GM12878 (cell line): ENCODE measurements at regions not wholly inside any gene's neighbourhood (a gene's known extent, or its start where the extent isn't known, plus 50 kb on each side); places are given as distances from the start of the nearest gene placed in this dataset.

ENCODE experiments used
- ATAC-seq: fragments of 200-7000 bp; cut with Tn5 transposase; 3 replicates; pipeline ENCODE4 v1.9.1; 2020; ENCODE audit warnings: mild to moderate bottlenecking, moderate library complexity
- BruUV-seq: library from RNA; stranded (reverse); fragments of 400-500 nt; replicated peaks from 2 replicates; lab custom pipeline; 2021; lab: Mats Ljungman, UMichigan
- CTCF ChIA-PET: fragments of 300-600 bp; sonication (Branson Sonifier 250); formaldehyde crosslinking; extraction: SDS; loops from one replicate; lab custom pipeline; 2021; ENCODE audit warnings: inconsistent platforms; lab: Yijun Ruan, JAX
- POLR2A ChIA-PET: fragments of 350-600 bp; formaldehyde crosslinking; extraction: SDS; loops from one replicate; lab custom pipeline; 2021; ENCODE audit warnings: inconsistent platforms; lab: Charles Lee
- RAD21 ChIA-PET: fragments of 300-600 bp; sonication (Branson Sonifier 250); formaldehyde crosslinking; loops from one replicate; lab custom pipeline; 2023; ENCODE audit warnings: antibody characterized with exemption; ENCODE audit not compliant: unreplicated experiment; lab: Charles Lee
- SMC1A ChIA-PET: fragments of 300-600 bp; sonication (Branson Sonifier 250); formaldehyde crosslinking; loops from one replicate; lab custom pipeline; 2023; ENCODE audit not compliant: unreplicated experiment, uncharacterized antibody; lab: Charles Lee
- DNase-seq: peaks from one replicate; pipeline ENCODE4 v3.0.0-alpha.2; 2011; ENCODE audit warnings: low read depth, low spot score
- FAIRE-seq: peaks from 3 replicates; lab custom pipeline; 2011; peaks lifted over from hg19 to GRCh38; lab: Jason Lieb, UNC
- H2AFZ ChIP-seq: 2 replicates; pipeline ENCODE4 v1.6.0; 2011; ENCODE audit warnings: low read depth, low read length, control low read depth; ENCODE audit not compliant: control insufficient read depth
- H3K27ac ChIP-seq: 2 replicates; pipeline ENCODE4 v1.5.1; 2011; ENCODE audit warnings: control low read depth; ENCODE audit not compliant: control insufficient read depth, insufficient read depth
- H3K27me3 ChIP-seq, 2 experiments: replicated peaks in 1 of 2; 2 replicates each; pipeline versions ENCODE4 v1.6.0 to v1.6.1; 2011; ENCODE audit warnings: low read length in 1 of 2; ENCODE audit not compliant: control insufficient read depth in 2 of 2, insufficient read depth in 2 of 2
- H3K36me3 ChIP-seq, 2 experiments: 2 replicates each; pipeline ENCODE4 v1.5.1; 2011; ENCODE audit warnings: low read length in 1 of 2; ENCODE audit not compliant: control insufficient read depth in 2 of 2, insufficient read depth in 2 of 2
- H3K4me1 ChIP-seq: 2 replicates; pipeline ENCODE4 v1.6.1; 2011; ENCODE audit warnings: mild to moderate bottlenecking, low read length, moderate library complexity, mixed read lengths; ENCODE audit not compliant: control insufficient read depth, insufficient read depth
- H3K4me2 ChIP-seq: 2 replicates; pipeline ENCODE4 v1.6.0; 2011; ENCODE audit warnings: control low read depth; ENCODE audit not compliant: control insufficient read depth, insufficient read depth
- H3K4me3 ChIP-seq: fragments of 200-600 bp; sonication (generic); 2 replicates; pipeline ENCODE4 v1.5.1; 2016
- H3K79me2 ChIP-seq: 2 replicates; pipeline ENCODE4 v1.6.0; 2011; ENCODE audit warnings: low read length; ENCODE audit not compliant: control insufficient read depth, insufficient read depth
- H3K9ac ChIP-seq: 2 replicates; pipeline ENCODE4 v1.8.0; 2011; ENCODE audit warnings: low read length, control low read depth, mixed read lengths; ENCODE audit not compliant: control insufficient read depth, insufficient read depth
- H3K9me3 ChIP-seq: replicated peaks from 3 replicates; pipeline ENCODE4 v1.5.1; 2011; ENCODE audit warnings: mild to moderate bottlenecking, low read length; ENCODE audit not compliant: control insufficient read depth, insufficient read depth
- H4K20me1 ChIP-seq: 2 replicates; pipeline ENCODE4 v1.6.0; 2011; ENCODE audit not compliant: control insufficient read depth, insufficient read depth
- CBX3 ChIP-seq: fragments of 200-600 bp; sonication (generic); IDR thresholded peaks from 2 replicates; pipeline ENCODE4 v1.6.1; 2016; ENCODE audit warnings: low read depth, borderline replicate concordance
- SIN3A ChIP-seq: IDR thresholded peaks from 2 replicates; pipeline ENCODE4 v1.6.1; 2012; ENCODE audit warnings: low read depth, low read length, improper control_type of control experiment
- TCF12 ChIP-seq: IDR thresholded peaks from 2 replicates; pipeline ENCODE4 v1.6.1; 2011; ENCODE audit warnings: low read depth, mild to moderate bottlenecking, low read length
- ZZZ3 ChIP-seq: IDR thresholded peaks from 2 replicates; pipeline ENCODE4 v1.6.1; 2011; ENCODE audit warnings: low read depth; ENCODE audit not compliant: control insufficient read depth, insufficient read length
- WGBS: methylation state at CpG from one replicate; pipeline ENCODE4 v1.1.6; 2016; ENCODE audit warnings: low lambda C conversion rate; ENCODE audit not compliant: insufficient replicate concordance, insufficient coverage; ENCODE audit errors: missing lambda C conversion rate; 5-methylcytosine and 5-hydroxymethylcytosine counted together
- in situ Hi-C: fragments of 300-500 bp; cut with MboI; formaldehyde crosslinking; loops from 9 replicates; pipeline ENCODE4 v1.14.3; 2018; ENCODE audit warnings: mixed read lengths
- intact Hi-C: fragments of 100-400 bp; cut with micrococcal nuclease; formaldehyde crosslinking; loops from one replicate; pipeline ENCODE4 v1.14.2; 2022; ENCODE audit not compliant: unreplicated experiment
- TF ChIP-seq, protein P1 (sequence below): fragments of 450-650 bp; IDR thresholded peaks from 2 replicates; pipeline ENCODE4 v1.6.1; 2017; ENCODE audit warnings: mild to moderate bottlenecking, moderate library complexity
- TF ChIP-seq, protein P2 (sequence below): fragments of 450-650 bp; IDR thresholded peaks from 2 replicates; pipeline ENCODE4 v1.6.1; 2017; ENCODE audit warnings: mild to moderate bottlenecking, moderate library complexity

DNA sequence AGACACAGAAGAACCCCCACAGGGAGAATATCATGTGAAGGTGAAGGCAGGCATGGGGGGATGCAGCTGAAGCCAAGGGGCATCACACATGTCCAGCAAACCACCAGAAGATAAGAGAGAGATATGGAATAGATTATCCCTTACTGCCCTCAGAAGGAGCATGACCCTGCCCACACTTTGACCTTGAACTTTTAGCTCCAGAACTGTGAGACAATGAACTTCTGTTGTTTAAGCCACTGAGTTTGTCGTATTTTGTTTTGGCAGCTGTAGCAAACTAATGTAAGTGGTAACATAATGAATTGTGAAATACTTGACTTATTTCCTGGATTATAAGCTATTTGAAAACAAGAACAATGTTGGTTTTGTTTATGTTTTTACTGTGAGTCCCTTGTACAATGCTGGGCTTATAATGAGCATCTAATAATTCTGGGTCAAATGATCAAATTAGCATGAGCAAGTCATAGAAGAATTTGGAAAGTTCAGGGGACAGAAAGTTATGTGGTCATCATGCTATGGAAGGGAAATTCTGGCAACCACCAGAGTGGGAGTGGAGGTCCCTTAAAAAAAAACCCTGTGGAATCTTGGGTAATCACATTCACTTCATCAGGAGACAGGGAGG lies 541.0 kb upstream of the KLHL29 start:
- CTCF ChIA-PET, result interaction anchor here (1.6 kb wide), 1 partner anchor 10 kb away, joined by 4 read pairs; no protein-coding TSS in a partner anchor
- SMC1A ChIA-PET, result no interaction called here
- RAD21 ChIA-PET, result no interaction called here
- DNase-seq (no peak), FAIRE-seq (no peak), ATAC-seq (no peak)
- H3K4me3 ChIP-seq, result no peak overlapping the region
- no peaks in the 10 kb centered on the region for H4K20me1 ChIP-seq
- no peaks in the 10 kb centered on the region for H3K4me1 ChIP-seq
- TF ChIP-seq TCF12 (no peak), SIN3A (no peak), ZZZ3 (no peak), CBX3 (no peak)
- TF ChIP-seq, protein P1, sequence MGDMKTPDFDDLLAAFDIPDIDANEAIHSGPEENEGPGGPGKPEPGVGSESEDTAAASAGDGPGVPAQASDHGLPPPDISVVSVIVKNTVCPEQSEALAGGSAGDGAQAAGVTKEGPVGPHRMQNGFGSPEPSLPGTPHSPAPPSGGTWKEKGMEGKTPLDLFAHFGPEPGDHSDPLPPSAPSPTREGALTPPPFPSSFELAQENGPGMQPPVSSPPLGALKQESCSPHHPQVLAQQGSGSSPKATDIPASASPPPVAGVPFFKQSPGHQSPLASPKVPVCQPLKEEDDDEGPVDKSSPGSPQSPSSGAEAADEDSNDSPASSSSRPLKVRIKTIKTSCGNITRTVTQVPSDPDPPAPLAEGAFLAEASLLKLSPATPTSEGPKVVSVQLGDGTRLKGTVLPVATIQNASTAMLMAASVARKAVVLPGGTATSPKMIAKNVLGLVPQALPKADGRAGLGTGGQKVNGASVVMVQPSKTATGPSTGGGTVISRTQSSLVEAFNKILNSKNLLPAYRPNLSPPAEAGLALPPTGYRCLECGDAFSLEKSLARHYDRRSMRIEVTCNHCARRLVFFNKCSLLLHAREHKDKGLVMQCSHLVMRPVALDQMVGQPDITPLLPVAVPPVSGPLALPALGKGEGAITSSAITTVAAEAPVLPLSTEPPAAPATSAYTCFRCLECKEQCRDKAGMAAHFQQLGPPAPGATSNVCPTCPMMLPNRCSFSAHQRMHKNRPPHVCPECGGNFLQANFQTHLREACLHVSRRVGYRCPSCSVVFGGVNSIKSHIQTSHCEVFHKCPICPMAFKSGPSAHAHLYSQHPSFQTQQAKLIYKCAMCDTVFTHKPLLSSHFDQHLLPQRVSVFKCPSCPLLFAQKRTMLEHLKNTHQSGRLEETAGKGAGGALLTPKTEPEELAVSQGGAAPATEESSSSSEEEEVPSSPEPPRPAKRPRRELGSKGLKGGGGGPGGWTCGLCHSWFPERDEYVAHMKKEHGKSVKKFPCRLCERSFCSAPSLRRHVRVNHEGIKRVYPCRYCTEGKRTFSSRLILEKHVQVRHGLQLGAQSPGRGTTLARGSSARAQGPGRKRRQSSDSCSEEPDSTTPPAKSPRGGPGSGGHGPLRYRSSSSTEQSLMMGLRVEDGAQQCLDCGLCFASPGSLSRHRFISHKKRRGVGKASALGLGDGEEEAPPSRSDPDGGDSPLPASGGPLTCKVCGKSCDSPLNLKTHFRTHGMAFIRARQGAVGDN, result no peak
- TF ChIP-seq, protein P2, sequence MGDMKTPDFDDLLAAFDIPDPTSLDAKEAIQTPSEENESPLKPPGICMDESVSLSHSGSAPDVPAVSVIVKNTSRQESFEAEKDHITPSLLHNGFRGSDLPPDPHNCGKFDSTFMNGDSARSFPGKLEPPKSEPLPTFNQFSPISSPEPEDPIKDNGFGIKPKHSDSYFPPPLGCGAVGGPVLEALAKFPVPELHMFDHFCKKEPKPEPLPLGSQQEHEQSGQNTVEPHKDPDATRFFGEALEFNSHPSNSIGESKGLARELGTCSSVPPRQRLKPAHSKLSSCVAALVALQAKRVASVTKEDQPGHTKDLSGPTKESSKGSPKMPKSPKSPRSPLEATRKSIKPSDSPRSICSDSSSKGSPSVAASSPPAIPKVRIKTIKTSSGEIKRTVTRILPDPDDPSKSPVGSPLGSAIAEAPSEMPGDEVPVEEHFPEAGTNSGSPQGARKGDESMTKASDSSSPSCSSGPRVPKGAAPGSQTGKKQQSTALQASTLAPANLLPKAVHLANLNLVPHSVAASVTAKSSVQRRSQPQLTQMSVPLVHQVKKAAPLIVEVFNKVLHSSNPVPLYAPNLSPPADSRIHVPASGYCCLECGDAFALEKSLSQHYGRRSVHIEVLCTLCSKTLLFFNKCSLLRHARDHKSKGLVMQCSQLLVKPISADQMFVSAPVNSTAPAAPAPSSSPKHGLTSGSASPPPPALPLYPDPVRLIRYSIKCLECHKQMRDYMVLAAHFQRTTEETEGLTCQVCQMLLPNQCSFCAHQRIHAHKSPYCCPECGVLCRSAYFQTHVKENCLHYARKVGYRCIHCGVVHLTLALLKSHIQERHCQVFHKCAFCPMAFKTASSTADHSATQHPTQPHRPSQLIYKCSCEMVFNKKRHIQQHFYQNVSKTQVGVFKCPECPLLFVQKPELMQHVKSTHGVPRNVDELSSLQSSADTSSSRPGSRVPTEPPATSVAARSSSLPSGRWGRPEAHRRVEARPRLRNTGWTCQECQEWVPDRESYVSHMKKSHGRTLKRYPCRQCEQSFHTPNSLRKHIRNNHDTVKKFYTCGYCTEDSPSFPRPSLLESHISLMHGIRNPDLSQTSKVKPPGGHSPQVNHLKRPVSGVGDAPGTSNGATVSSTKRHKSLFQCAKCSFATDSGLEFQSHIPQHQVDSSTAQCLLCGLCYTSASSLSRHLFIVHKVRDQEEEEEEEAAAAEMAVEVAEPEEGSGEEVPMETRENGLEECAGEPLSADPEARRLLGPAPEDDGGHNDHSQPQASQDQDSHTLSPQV, result no peak
- 39% methylated on average over 1 of the region's 1 CpG for WGBS
- no peaks in the 10 kb centered on the region for H3K27me3 ChIP-seq
- H3K9me3 ChIP-seq, result no peaks in the 10 kb centered on the region
- H3K79me2 ChIP-seq, result no peaks in the 10 kb centered on the region
- no peak overlapping the region for H3K4me2 ChIP-seq
- no peak overlapping the region for H3K9ac ChIP-seq
- POLR2A ChIA-PET, result no interaction called here
- no peak overlapping the region for H2AFZ ChIP-seq
- BruUV-seq, result no TSS peak
- intact Hi-C loops (no loop called here), in situ Hi-C loops (no loop called here)
- no peak overlapping the region for H3K27ac ChIP-seq
- no peaks in the 10 kb centered on the region for H3K36me3 ChIP-seq
